ENCODE measurements at regions not wholly inside any gene's neighbourhood (a gene's known extent, or its start where the extent isn't known, plus 50 kb on each side); places are given as distances from the start of the nearest gene placed in this dataset.

DNA sequence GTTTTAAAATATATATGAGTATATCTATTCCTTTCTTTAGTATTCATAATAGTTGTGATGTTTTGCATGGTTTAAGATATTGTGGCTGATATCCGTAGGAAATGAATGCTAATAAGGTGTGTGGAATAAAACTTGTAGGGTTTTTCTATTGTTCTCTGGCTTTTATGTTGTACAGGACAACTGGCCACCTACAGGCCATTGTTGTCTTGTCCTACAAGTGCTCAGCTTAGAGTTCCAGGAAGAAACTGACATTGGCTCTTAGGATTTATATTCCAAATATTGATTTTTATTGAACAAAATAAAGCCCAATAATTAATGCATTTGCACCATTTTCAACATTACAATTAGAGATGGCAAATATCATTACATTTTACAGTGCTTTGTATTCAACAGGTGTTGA is 512.8 kb upstream of the TENM4 start:
- TF ChIP-seq, protein P1, sequence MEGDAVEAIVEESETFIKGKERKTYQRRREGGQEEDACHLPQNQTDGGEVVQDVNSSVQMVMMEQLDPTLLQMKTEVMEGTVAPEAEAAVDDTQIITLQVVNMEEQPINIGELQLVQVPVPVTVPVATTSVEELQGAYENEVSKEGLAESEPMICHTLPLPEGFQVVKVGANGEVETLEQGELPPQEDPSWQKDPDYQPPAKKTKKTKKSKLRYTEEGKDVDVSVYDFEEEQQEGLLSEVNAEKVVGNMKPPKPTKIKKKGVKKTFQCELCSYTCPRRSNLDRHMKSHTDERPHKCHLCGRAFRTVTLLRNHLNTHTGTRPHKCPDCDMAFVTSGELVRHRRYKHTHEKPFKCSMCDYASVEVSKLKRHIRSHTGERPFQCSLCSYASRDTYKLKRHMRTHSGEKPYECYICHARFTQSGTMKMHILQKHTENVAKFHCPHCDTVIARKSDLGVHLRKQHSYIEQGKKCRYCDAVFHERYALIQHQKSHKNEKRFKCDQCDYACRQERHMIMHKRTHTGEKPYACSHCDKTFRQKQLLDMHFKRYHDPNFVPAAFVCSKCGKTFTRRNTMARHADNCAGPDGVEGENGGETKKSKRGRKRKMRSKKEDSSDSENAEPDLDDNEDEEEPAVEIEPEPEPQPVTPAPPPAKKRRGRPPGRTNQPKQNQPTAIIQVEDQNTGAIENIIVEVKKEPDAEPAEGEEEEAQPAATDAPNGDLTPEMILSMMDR (IDR thresholded peaks at IDR 0.05): peak in 1 of 6 experiments; percentile 17
- no peak for TF ChIP-seq POLR2A (IDR thresholded peaks at IDR 0.05)
